Thyroid gland (tissue), 4 donors: ENCODE measurements at regions not wholly inside any gene's neighbourhood (a gene's known extent, or its start where the extent isn't known, plus 50 kb on each side); places are given as distances from the start of the nearest gene placed in this dataset.
"Not testable (repeated sequence)": the region's sequence is repeated elsewhere in the genome, so short reads cannot be mapped to it uniquely, and the experiment has no call there.

Experiments used
- DNase-seq, 2 donors: peaks; one replicate each; pipeline ENCODE4 v3.0.0-alpha.2; 2019
- H3K27ac ChIP-seq, 3 donors: fragments of 200-600 bp; sonication (generic); 1 replicate in 2 of 3; 2 replicates in 1 of 3; pipeline ENCODE4 v1.5.1; 2016 to 2019; ENCODE audit warnings: mild to moderate bottlenecking in 1 of 3, moderate library complexity in 1 of 3
- H3K27me3 ChIP-seq: fragments of 200-600 bp; sonication (generic); one replicate; pipeline ENCODE4 v1.5.1; 2019
- H3K36me3 ChIP-seq, 2 donors: fragments of 200-600 bp; sonication (generic); one replicate each; pipeline ENCODE4 v1.5.1; 2016 to 2019
- H3K4me1 ChIP-seq, 2 donors: fragments of 200-600 bp; sonication (generic); one replicate each; pipeline ENCODE4 v1.5.1; 2017 to 2019
- H3K4me3 ChIP-seq, 3 donors: fragments of 200-600 bp; sonication (generic); replicated peaks in 1 of 3; 1 replicate in 2 of 3; 2 replicates in 1 of 3; pipeline ENCODE4 v1.5.1; 2016; ENCODE audit warnings: mild to moderate bottlenecking in 1 of 3
- H3K9me3 ChIP-seq: fragments of 200-600 bp; sonication (generic); one replicate; pipeline ENCODE4 v1.5.1; 2017
- CTCF ChIP-seq, 6 experiments: fragments of 200-600 bp in 3 of 6; fragments of 450-650 bp in 3 of 6; sonication (generic) in 3 of 6; IDR thresholded peaks; one replicate each; pipeline ENCODE4 v1.5.1; 2016 to 2019; ENCODE audit warnings: antibody characterized with exemption in 6 of 6, mild to moderate bottlenecking in 2 of 6, inconsistent platforms in 1 of 6, moderate library complexity in 1 of 6
- POLR2A ChIP-seq, 2 donors: fragments of 450-650 bp; IDR thresholded peaks; one replicate each; pipeline ENCODE4 v1.6.1; 2017; ENCODE audit warnings: antibody characterized with exemption in 2 of 2, mild to moderate bottlenecking in 2 of 2, moderate library complexity in 1 of 2
- WGBS, 2 donors: methylation state at CpG; one replicate each; pipeline ENCODE4 v1.1.5; 2017; 5-methylcytosine and 5-hydroxymethylcytosine counted together
- intact Hi-C: fragments of 100-400 bp; cut with DNase I; formaldehyde crosslinking; loops from one replicate; pipeline ENCODE4 v1.15.1; 2023

GRCh38 chr6:44020664-44021425 lies 106.4 kb downstream of the MRPL14 start:
- H3K4me1 ChIP-seq = peaks cover 0 to 4% of the 10 kb centered on the region in 2 donors
- H3K9me3 ChIP-seq = no peaks in the 10 kb centered on the region
- no peak overlapping the region for H3K27ac ChIP-seq
- 95 to 97% methylated on average over 12 of the region's 12 CpGs for WGBS, 2 donors
- no peak for TF ChIP-seq POLR2A (IDR thresholded peaks at IDR 0.05)
- TF ChIP-seq CTCF (IDR thresholded peaks at IDR 0.05) = no peak
- DNase-seq = no peak
- H3K27me3 ChIP-seq = no peaks in the 10 kb centered on the region
- H3K4me3 ChIP-seq = no peak overlapping the region
- H3K36me3 ChIP-seq = no peaks in the 10 kb centered on the region
- intact Hi-C loops = no loop called here

- no peaks in the 10 kb centered on the region for H3K36me3 ChIP-seq
- WGBS, 2 donors = 60 to 62% methylated on average over 2 of the region's 2 CpGs
- H3K4me1 ChIP-seq = peaks cover 0 to 4% of the 10 kb centered on the region in 2 donors
- intact Hi-C loops = no loop called here
- no peak for DNase-seq
- H3K9me3 ChIP-seq = no peaks in the 10 kb centered on the region
- TF ChIP-seq POLR2A (IDR thresholded peaks at IDR 0.05) (no peak), CTCF (IDR thresholded peaks at IDR 0.05) (no peak)
- no peak overlapping the region for H3K27ac ChIP-seq
- no peak overlapping the region for H3K4me3 ChIP-seq
- H3K27me3 ChIP-seq = no peaks in the 10 kb centered on the region
These were observed 107.1 kb downstream of the MRPL14 start for GRCh38 chr6:44020148-44020547.

GRCh38 chr6:44017307-44017706 lies 109.9 kb downstream of the MRPL14 start:
- WGBS, 2 donors = 95% methylated on average over 3 of the region's 3 CpGs
- H3K4me3 ChIP-seq = not testable (repeated sequence)

GRCh38 chr6:44016131-44016870 lies 111.0 kb downstream of the MRPL14 start:
- Histone ChIP-seq H3K36me3 (no peaks in the 10 kb centered on the region), H3K27me3 (no peaks in the 10 kb centered on the region), H3K27ac (no peak overlapping the region), H3K4me3 (no peak overlapping the region), H3K4me1 (peaks cover 9 to 16% of the 10 kb centered on the region in 2 donors), H3K9me3 (no peaks in the 10 kb centered on the region)
- WGBS, 2 donors = 91% methylated on average over 5 of the region's 5 CpGs
- DNase-seq = no peak
- intact Hi-C loops = no loop called here
- TF ChIP-seq POLR2A (IDR thresholded peaks at IDR 0.05) (no peak), CTCF (IDR thresholded peaks at IDR 0.05) (no peak)

More at GRCh38 chr6:44017307-44017706, 109.9 kb downstream of the MRPL14 start:
- H3K36me3 ChIP-seq, H3K27ac ChIP-seq, H3K4me1 ChIP-seq, DNase-seq, intact Hi-C loops, H3K9me3 ChIP-seq, H3K27me3 ChIP-seq: not testable (repeated sequence)

GRCh38 chr6:44012078-44012493 lies 115.2 kb downstream of the MRPL14 start:
- TF ChIP-seq CTCF (IDR thresholded peaks at IDR 0.05) (no peak), POLR2A (IDR thresholded peaks at IDR 0.05) (no peak)
- no peak for DNase-seq
- H3K4me3 ChIP-seq = no peak overlapping the region
- peak overlapping the region; percentile 67 to 88 (median 74) for H3K27ac ChIP-seq
- no peaks in the 10 kb centered on the region for H3K27me3 ChIP-seq
- no peaks in the 10 kb centered on the region for H3K36me3 ChIP-seq
- H3K9me3 ChIP-seq = no peaks in the 10 kb centered on the region
- WGBS, 2 donors = 58 to 75% methylated on average over 3 of the region's 3 CpGs
- H3K4me1 ChIP-seq = peaks cover 29 to 43% of the 10 kb centered on the region in 2 donors
- intact Hi-C loops = no loop called here
